ENCODE measurements at regions not wholly inside any gene's neighbourhood (a gene's known extent, or its start where the extent isn't known, plus 50 kb on each side); places are given as distances from the start of the nearest gene placed in this dataset.

GRCh38 chr1:38529946-38530345, 329.6 kb downstream of the RRAGC start:
- Histone ChIP-seq H3K27me3 (ENCODE audit: control insufficient read depth, insufficient read depth, low read length) (no peaks in the 10 kb centered on the region), H3K9ac (ENCODE audit: low read depth, low read length) (no peak overlapping the region), H3K9me3 (replicated peaks; ENCODE audit: low read length) (no peaks in the 10 kb centered on the region), H3K4me2 (ENCODE audit: low read length) (no peak overlapping the region), H3K4me1 (ENCODE audit: control insufficient read depth, insufficient read depth, low read length) (no peaks in the 10 kb centered on the region), H3K4me3 (ENCODE audit: low read length) (no peak overlapping the region), H3K36me3 (ENCODE audit: insufficient read depth, low read length) (no peaks in the 10 kb centered on the region)

DNA sequence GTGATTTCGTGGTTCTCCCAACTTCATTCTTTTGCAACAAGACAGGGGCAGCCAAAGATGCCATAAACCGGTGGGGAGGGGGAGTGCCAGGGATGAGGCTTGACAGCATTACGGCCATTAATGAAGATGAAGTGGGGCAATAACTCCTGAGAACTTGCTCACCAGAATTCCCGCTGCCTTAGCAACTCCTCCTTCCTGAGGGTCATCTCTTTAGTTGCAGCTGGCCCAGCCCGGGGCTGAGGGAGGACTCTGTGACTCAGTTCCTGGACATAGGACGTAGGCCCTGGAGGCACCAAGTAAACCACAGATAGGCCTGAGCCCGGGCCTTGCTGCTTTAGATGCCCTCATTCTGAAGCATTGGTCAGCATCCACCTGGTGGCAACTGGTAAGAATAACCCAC, 330.2 kb downstream of the RRAGC start:
- Histone ChIP-seq H3K36me3 (ENCODE audit: insufficient read depth, low read length) (no peaks in the 10 kb centered on the region), H3K4me1 (ENCODE audit: control insufficient read depth, insufficient read depth, low read length) (no peaks in the 10 kb centered on the region), H3K4me3 (ENCODE audit: low read length) (no peak overlapping the region), H3K4me2 (ENCODE audit: low read length) (no peak overlapping the region), H3K27me3 (ENCODE audit: control insufficient read depth, insufficient read depth, low read length) (no peaks in the 10 kb centered on the region), H3K9me3 (replicated peaks; ENCODE audit: low read length) (no peaks in the 10 kb centered on the region), H3K9ac (ENCODE audit: low read depth, low read length) (no peak overlapping the region)

GRCh38 chr1:38528623-38529022, 330.9 kb downstream of the RRAGC start:
- Histone ChIP-seq H3K36me3 (ENCODE audit: insufficient read depth, low read length) (no peaks in the 10 kb centered on the region), H3K9ac (ENCODE audit: low read depth, low read length) (no peak overlapping the region), H3K9me3 (replicated peaks; ENCODE audit: low read length) (no peaks in the 10 kb centered on the region), H3K4me1 (ENCODE audit: control insufficient read depth, insufficient read depth, low read length) (no peaks in the 10 kb centered on the region), H3K4me3 (ENCODE audit: low read length) (no peak overlapping the region), H3K27me3 (ENCODE audit: control insufficient read depth, insufficient read depth, low read length) (no peaks in the 10 kb centered on the region), H3K4me2 (ENCODE audit: low read length) (no peak overlapping the region)

DNA sequence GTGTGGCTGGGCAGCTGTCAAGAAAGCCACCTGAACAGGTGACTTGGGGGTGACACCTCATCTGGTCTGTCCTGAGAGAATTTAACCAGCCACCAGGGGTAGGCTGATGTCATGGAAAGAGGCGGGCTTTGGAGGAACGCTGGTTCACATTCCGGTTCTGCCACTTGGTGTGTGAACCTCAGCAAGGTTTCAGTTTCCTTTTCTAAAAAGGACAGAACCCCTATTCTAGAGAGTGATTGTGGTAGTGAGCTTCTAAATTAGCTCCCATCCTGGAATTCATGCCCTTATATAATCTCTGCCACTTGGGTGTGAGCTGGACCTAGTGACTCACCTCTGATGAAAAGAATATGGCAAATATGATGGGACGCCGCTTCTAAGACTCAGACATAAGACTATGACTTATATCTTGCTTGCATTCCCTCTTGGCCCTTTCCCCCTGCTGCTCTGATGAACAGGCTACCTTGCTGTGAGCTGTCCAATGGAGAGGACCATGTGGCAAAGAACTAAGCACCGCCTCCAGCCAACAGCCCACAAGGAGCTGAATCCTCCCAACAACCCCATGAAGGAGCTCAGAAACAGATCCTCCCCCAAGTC, 332.1 kb downstream of the RRAGC start:
- Histone ChIP-seq H3K4me1 (ENCODE audit: control insufficient read depth, insufficient read depth, low read length) (no peaks in the 10 kb centered on the region), H3K27me3 (ENCODE audit: control insufficient read depth, insufficient read depth, low read length) (no peaks in the 10 kb centered on the region), H3K9ac (ENCODE audit: low read depth, low read length) (no peak overlapping the region), H3K4me3 (ENCODE audit: low read length) (no peak overlapping the region), H3K4me2 (ENCODE audit: low read length) (no peak overlapping the region), H3K9me3 (replicated peaks; ENCODE audit: low read length) (no peaks in the 10 kb centered on the region), H3K36me3 (ENCODE audit: insufficient read depth, low read length) (no peaks in the 10 kb centered on the region)

- H3K27me3 ChIP-seq (ENCODE audit: control insufficient read depth, insufficient read depth, low read length) = no peaks in the 10 kb centered on the region
- no peak overlapping the region for H3K4me3 ChIP-seq (ENCODE audit: low read length)
- no peaks in the 10 kb centered on the region for H3K4me1 ChIP-seq (ENCODE audit: control insufficient read depth, insufficient read depth, low read length)
- H3K9me3 ChIP-seq (replicated peaks; ENCODE audit: low read length) = no peaks in the 10 kb centered on the region
- no peaks in the 10 kb centered on the region for H3K36me3 ChIP-seq (ENCODE audit: insufficient read depth, low read length)
- no peak overlapping the region for H3K9ac ChIP-seq (ENCODE audit: low read depth, low read length)
- no peak overlapping the region for H3K4me2 ChIP-seq (ENCODE audit: low read length)
These were observed 333.5 kb downstream of the RRAGC start for GRCh38 chr1:38526046-38526445.

DNA sequence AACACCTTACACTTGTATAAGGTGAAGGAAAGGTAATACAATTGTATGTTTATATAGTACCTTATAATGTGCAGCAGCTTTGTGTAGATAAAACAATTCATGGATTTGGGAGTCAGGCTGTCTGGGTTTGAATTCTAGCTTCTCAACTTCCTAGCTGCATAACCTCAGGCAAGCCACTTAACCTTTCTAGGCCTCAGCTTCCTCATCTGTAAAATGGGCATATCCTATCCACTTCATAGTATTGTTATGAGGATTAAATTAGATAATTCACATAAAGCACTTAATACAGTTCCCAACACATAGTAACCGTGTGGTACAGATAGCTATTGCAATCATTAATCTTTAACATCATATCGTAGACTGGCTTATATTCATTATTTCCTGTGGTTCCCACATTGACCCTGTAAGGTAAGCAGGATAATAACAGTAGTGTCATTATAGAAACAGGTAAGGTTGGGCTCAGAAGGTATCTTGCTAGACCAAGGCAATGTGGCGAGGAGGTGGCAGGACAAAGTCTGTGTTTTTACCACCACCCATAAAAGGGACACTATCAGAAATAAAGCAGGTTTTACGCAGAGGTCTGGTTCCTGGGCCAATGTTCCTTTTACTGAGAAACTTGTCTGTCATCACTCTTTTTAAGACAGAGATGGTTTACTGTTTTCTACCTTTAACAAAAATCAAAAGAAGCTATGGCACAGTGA, 334.1 kb downstream of the RRAGC start:
- Histone ChIP-seq H3K9ac (ENCODE audit: low read depth, low read length) (no peak overlapping the region), H3K36me3 (ENCODE audit: insufficient read depth, low read length) (no peaks in the 10 kb centered on the region), H3K4me2 (ENCODE audit: low read length) (no peak overlapping the region), H3K4me3 (ENCODE audit: low read length) (no peak overlapping the region), H3K27me3 (ENCODE audit: control insufficient read depth, insufficient read depth, low read length) (no peaks in the 10 kb centered on the region), H3K9me3 (replicated peaks; ENCODE audit: low read length) (no peaks in the 10 kb centered on the region), H3K4me1 (ENCODE audit: control insufficient read depth, insufficient read depth, low read length) (no peaks in the 10 kb centered on the region)

DNA sequence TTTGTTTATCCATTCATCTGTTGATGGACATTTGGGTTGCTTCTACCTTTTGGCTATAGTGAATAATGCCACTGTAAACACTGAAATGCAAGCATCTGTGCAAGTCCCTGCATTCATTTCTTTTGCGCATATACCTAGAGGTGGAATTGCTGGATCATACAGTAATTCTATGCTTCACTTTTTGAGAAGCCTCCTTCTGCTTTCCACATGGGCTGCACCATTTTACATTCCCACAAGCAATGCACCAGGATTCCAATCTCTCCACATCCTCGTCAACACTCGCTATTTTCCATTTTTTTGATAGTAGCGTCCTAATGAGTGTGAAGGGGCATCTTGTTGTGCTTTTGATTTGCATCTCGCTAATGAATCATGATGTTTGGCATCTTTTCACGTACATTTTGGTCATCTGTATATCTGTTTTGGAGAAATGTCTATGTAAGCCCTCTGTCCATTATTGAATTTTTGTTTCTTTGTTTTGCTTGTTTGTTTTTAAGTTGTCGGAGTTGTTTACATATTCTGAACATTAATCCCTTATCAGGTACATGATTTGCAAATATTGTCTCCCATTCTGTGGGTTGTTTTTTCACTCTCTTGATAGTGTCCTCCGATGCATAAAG, 335.4 kb downstream of the RRAGC start:
- Histone ChIP-seq H3K4me3 (ENCODE audit: low read length) (no peak overlapping the region), H3K9ac (ENCODE audit: low read depth, low read length) (no peak overlapping the region), H3K9me3 (replicated peaks; ENCODE audit: low read length) (no peaks in the 10 kb centered on the region), H3K36me3 (ENCODE audit: insufficient read depth, low read length) (no peaks in the 10 kb centered on the region), H3K4me1 (ENCODE audit: control insufficient read depth, insufficient read depth, low read length) (no peaks in the 10 kb centered on the region), H3K4me2 (ENCODE audit: low read length) (no peak overlapping the region), H3K27me3 (ENCODE audit: control insufficient read depth, insufficient read depth, low read length) (no peaks in the 10 kb centered on the region)

- Histone ChIP-seq H3K9me3 (replicated peaks; ENCODE audit: low read length) (no peaks in the 10 kb centered on the region), H3K4me3 (ENCODE audit: low read length) (no peak overlapping the region), H3K9ac (ENCODE audit: low read depth, low read length) (no peak overlapping the region), H3K4me1 (ENCODE audit: control insufficient read depth, insufficient read depth, low read length) (no peaks in the 10 kb centered on the region), H3K36me3 (ENCODE audit: insufficient read depth, low read length) (no peaks in the 10 kb centered on the region), H3K4me2 (ENCODE audit: low read length) (no peak overlapping the region), H3K27me3 (ENCODE audit: control insufficient read depth, insufficient read depth, low read length) (no peaks in the 10 kb centered on the region)
These were observed 336.0 kb downstream of the RRAGC start for GRCh38 chr1:38523568-38523939.

DNA sequence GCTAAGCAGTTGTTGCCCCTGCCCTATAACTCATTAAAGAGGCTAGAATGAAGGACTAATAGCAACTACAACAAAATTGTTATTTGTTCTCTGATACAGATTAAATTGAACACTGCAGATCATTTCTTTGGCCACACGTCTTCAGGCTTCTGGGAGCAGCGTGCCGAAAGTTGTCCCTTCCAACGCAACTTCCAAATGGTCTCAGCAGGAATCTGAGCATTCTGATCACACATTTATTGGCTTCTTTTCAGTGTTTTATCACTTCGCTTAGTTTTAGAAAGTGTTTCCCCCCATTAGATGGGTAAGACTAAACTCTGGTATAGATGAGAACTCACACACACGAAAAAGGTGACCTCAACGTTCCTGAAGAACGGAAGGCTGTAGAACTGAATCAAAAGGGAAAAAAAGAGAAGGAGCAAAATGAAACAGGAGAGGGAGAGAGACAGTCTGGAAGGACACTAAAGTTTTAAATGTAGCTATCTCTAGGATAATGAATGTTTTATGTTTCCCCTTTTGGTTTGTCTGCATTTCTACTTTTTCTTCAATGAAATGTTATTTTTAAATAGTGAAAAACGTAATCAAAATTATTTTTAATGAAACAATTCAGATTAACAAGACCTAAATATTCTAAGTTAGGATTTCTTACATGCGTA, 336.5 kb downstream of the RRAGC start:
- Histone ChIP-seq H3K4me1 (ENCODE audit: control insufficient read depth, insufficient read depth, low read length) (no peaks in the 10 kb centered on the region), H3K36me3 (ENCODE audit: insufficient read depth, low read length) (no peaks in the 10 kb centered on the region), H3K9me3 (replicated peaks; ENCODE audit: low read length) (no peaks in the 10 kb centered on the region), H3K4me2 (ENCODE audit: low read length) (no peak overlapping the region), H3K4me3 (ENCODE audit: low read length) (no peak overlapping the region), H3K9ac (ENCODE audit: low read depth, low read length) (no peak overlapping the region), H3K27me3 (ENCODE audit: control insufficient read depth, insufficient read depth, low read length) (no peaks in the 10 kb centered on the region)

- no peaks in the 10 kb centered on the region for H3K4me1 ChIP-seq (ENCODE audit: control insufficient read depth, insufficient read depth, low read length)
- H3K9me3 ChIP-seq (replicated peaks; ENCODE audit: low read length) = no peaks in the 10 kb centered on the region
- no peak overlapping the region for H3K9ac ChIP-seq (ENCODE audit: low read depth, low read length)
- H3K4me2 ChIP-seq (ENCODE audit: low read length) = no peak overlapping the region
- no peak overlapping the region for H3K4me3 ChIP-seq (ENCODE audit: low read length)
- no peaks in the 10 kb centered on the region for H3K27me3 ChIP-seq (ENCODE audit: control insufficient read depth, insufficient read depth, low read length)
- no peaks in the 10 kb centered on the region for H3K36me3 ChIP-seq (ENCODE audit: insufficient read depth, low read length)
These were observed 343.0 kb downstream of the RRAGC start for GRCh38 chr1:38516560-38516959.

DNA sequence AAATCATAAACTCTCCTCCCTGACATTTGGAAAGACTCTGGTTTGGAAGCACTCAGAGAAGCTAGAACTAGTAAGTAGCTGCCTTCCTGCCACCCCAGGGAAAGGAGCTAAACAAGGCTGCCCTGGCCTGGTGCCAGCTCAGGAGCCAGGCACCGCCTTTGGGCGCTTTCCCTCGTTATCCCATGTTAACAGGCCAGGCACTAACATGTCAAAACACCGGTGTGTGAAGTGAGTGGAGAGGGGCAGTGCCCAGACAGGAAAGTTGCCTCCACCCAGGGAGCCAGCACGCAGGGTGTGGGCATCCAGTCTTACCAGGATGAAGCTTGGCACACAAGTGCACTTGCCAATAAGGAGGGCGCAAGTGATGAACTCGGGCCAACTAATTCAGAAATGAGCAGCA, 346.8 kb downstream of the RRAGC start:
- Histone ChIP-seq H3K4me3 (ENCODE audit: low read length) (no peak overlapping the region), H3K27me3 (ENCODE audit: control insufficient read depth, insufficient read depth, low read length) (peaks cover 2% of the 10 kb centered on the region), H3K9me3 (replicated peaks; ENCODE audit: low read length) (no peaks in the 10 kb centered on the region), H3K9ac (ENCODE audit: low read depth, low read length) (no peak overlapping the region), H3K4me2 (ENCODE audit: low read length) (no peak overlapping the region), H3K36me3 (ENCODE audit: insufficient read depth, low read length) (no peaks in the 10 kb centered on the region), H3K4me1 (ENCODE audit: control insufficient read depth, insufficient read depth, low read length) (no peaks in the 10 kb centered on the region)
